Glutamatergic neuron (in vitro differentiated cells): ENCODE measurements at regions not wholly inside any gene's neighbourhood (a gene's known extent, or its start where the extent isn't known, plus 50 kb on each side); places are given as distances from the start of the nearest gene placed in this dataset.
A peak's percentile ranks its signal among the peaks of the same experiment; 100 is the strongest.

Source experiments
- DNase-seq: peaks from one replicate; pipeline ENCODE4 v3.0.0; 2022
- H3K27ac Mint-ChIP-seq: one replicate; pipeline ENCODE4 v1.8.0; 2020; ENCODE audit warnings: mild to moderate bottlenecking, mixed read lengths, inconsistent platforms; ENCODE audit not compliant: unreplicated experiment
- H3K27me3 Mint-ChIP-seq: one replicate; pipeline ENCODE4 v1.8.0; 2020; ENCODE audit warnings: mild to moderate bottlenecking, moderate library complexity, mixed read lengths, inconsistent platforms; ENCODE audit not compliant: unreplicated experiment
- H3K36me3 Mint-ChIP-seq: one replicate; pipeline ENCODE4 v1.8.0; 2020; ENCODE audit warnings: mild to moderate bottlenecking, mixed read lengths, inconsistent platforms; ENCODE audit not compliant: unreplicated experiment
- H3K4me1 Mint-ChIP-seq: one replicate; pipeline ENCODE4 v1.8.0; 2020; ENCODE audit warnings: mild to moderate bottlenecking, low read depth, mixed read lengths, inconsistent platforms; ENCODE audit not compliant: unreplicated experiment
- H3K4me3 Mint-ChIP-seq: one replicate; pipeline ENCODE4 v1.8.0; 2020; ENCODE audit warnings: mild to moderate bottlenecking, mixed read lengths, inconsistent platforms; ENCODE audit not compliant: unreplicated experiment
- H3K9me3 Mint-ChIP-seq: one replicate; pipeline ENCODE4 v1.8.0; 2020; ENCODE audit warnings: mild to moderate bottlenecking, moderate library complexity, mixed read lengths, inconsistent platforms; ENCODE audit not compliant: unreplicated experiment
- TF ChIP-seq, protein P1 (sequence below): fragments of 200-600 bp; sonication (generic); IDR thresholded peaks from one replicate; pipeline ENCODE4 v1.5.0; 2021; ENCODE audit not compliant: partially characterized antibody, unreplicated experiment

DNA sequence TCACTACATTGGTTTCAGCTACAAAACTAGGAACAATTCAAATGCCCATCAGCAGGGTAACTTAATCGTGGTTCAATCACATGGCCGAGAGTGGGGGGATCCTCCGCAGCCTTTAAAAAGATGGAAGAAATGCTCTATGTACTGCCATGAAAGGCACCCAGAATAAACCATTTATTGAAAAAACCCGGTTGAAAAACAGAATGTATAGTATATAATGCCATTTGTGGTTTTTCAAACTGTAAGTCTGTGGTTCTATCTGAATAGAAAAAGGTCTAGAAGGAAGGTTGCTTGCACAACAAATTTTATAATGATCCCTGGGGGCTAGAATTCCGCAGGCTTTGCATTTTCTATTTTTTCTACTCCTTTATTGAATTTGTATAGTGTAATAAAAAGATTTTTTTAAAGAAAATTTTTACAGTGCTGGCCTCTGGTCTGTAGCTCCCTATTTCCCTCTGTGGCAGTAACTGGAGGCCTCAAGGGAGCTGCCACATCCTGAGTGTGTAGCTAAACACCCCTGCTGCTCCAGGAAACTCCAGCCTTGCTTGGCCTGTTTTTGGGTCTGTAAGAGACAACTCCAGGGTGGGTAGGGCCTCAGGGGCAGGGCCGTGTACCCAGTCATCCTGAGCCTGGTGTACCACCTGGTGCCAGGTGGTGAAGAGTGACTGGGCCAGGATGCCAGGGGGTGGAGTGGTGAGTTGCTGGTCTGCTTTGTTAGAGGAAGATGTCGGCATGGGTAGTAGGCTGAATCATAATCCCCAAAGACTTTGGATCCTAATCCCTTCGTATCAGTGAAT lies 51.5 kb upstream of the EPS8L3 start:
- H3K27ac Mint-ChIP-seq: peak overlapping the region; percentile 97
- DNase-seq: no peak
- H3K4me3 Mint-ChIP-seq: peak overlapping the region; percentile 4

GRCh38 chr1:109814223-109814622 lies 50.5 kb upstream of the EPS8L3 start:
- peaks cover 2% of the 10 kb centered on the region for H3K9me3 Mint-ChIP-seq
- no peak overlapping the region for H3K4me3 Mint-ChIP-seq
- TF ChIP-seq, protein P1, sequence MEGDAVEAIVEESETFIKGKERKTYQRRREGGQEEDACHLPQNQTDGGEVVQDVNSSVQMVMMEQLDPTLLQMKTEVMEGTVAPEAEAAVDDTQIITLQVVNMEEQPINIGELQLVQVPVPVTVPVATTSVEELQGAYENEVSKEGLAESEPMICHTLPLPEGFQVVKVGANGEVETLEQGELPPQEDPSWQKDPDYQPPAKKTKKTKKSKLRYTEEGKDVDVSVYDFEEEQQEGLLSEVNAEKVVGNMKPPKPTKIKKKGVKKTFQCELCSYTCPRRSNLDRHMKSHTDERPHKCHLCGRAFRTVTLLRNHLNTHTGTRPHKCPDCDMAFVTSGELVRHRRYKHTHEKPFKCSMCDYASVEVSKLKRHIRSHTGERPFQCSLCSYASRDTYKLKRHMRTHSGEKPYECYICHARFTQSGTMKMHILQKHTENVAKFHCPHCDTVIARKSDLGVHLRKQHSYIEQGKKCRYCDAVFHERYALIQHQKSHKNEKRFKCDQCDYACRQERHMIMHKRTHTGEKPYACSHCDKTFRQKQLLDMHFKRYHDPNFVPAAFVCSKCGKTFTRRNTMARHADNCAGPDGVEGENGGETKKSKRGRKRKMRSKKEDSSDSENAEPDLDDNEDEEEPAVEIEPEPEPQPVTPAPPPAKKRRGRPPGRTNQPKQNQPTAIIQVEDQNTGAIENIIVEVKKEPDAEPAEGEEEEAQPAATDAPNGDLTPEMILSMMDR: no peak
- peaks cover 9% of the 10 kb centered on the region for H3K4me1 Mint-ChIP-seq
- peak overlapping the region; percentile 97 for H3K27ac Mint-ChIP-seq
- H3K27me3 Mint-ChIP-seq: peaks cover 2% of the 10 kb centered on the region
- H3K36me3 Mint-ChIP-seq: peaks cover 9% of the 10 kb centered on the region
- DNase-seq: no peak

More for the DNA sequence above, 51.5 kb upstream of the EPS8L3 start:
- H3K36me3 Mint-ChIP-seq: peaks cover 9% of the 10 kb centered on the region
- H3K9me3 Mint-ChIP-seq: peaks cover 2% of the 10 kb centered on the region
- TF ChIP-seq, protein P1: no peak
- H3K27me3 Mint-ChIP-seq: peaks cover 2% of the 10 kb centered on the region
- H3K4me1 Mint-ChIP-seq: peaks cover 9% of the 10 kb centered on the region
